ENCODE measurements at regions not wholly inside any gene's neighbourhood (a gene's known extent, or its start where the extent isn't known, plus 50 kb on each side); places are given as distances from the start of the nearest gene placed in this dataset.

- no peak overlapping the region for H2AFZ ChIP-seq (replicated peaks; ENCODE audit: low read length, poor library complexity)
- intact Hi-C loops (cut with micrococcal nuclease), result no loop called here
- H3K9me3 ChIP-seq (ENCODE audit: control insufficient read depth, insufficient read depth, low read length), result no peaks in the 10 kb centered on the region
- H4K20me1 ChIP-seq (ENCODE audit: insufficient read depth, low read length), result no peaks in the 10 kb centered on the region; the same call in 1 of the 2 replicates
- no peak overlapping the region for H2BK5ac ChIP-seq (ENCODE audit: low read depth, low read length, poor library complexity, severe bottlenecking)
- no peaks in the 10 kb centered on the region; the same call in 1 of the 2 replicates for H3K9me1 ChIP-seq (ENCODE audit: insufficient read depth, low read length)
- no peak overlapping the region for H3K4me3 ChIP-seq (ENCODE audit: insufficient read depth, low read depth, low read length)
- no peaks in the 10 kb centered on the region for H3K36me3 ChIP-seq (ENCODE audit: control insufficient read depth, insufficient read depth, low read length)
- no peak overlapping the region for H2BK15ac ChIP-seq (ENCODE audit: low read depth, low read length)
- DNase-seq, result no peak
- in situ Hi-C loops (cut with MboI; ENCODE audit: low sequenced_read_pairs), result no loop called here
- no peak overlapping the region for H3K4ac ChIP-seq (ENCODE audit: low read depth, low read length)
- H2BK120ac ChIP-seq (ENCODE audit: low read depth, low read length), result no peak overlapping the region
- no peak overlapping the region for H4K91ac ChIP-seq (ENCODE audit: insufficient read depth, low read depth, low read length)
- H2BK20ac ChIP-seq (ENCODE audit: low read depth, low read length), result no peak overlapping the region
- no peaks in the 10 kb centered on the region for H3K79me1 ChIP-seq (ENCODE audit: low read depth in 1 of 2, low read length in 2 of 2)
- H3K27ac ChIP-seq (ENCODE audit: insufficient read depth, low read length), result no peak overlapping the region
- H2AK5ac ChIP-seq (ENCODE audit: low read depth, low read length), result no peak overlapping the region
- H3K9ac ChIP-seq (ENCODE audit: low read depth, low read length), result no peak overlapping the region
- no peaks in the 10 kb centered on the region for H3K4me1 ChIP-seq (ENCODE audit: control insufficient read depth, insufficient read depth, low read length)
- dilution Hi-C loops (cut with HindIII; ENCODE audit: low sequenced_read_pairs, unreplicated experiment), result no loop called here
- H4K8ac ChIP-seq (ENCODE audit: low read depth in 2 of 2, low read length in 2 of 2), result no peak overlapping the region
- no peak for TF ChIP-seq RFX5 (IDR thresholded peaks at IDR 0.05; ENCODE audit: low read depth, low read length)
- TF ChIP-seq MAFK (IDR thresholded peaks at IDR 0.05; ENCODE audit: low read depth, low read length), result no peak
- no peak for TF ChIP-seq CEBPB (IDR thresholded peaks at IDR 0.05; ENCODE audit: low read depth, low read length)
- TF ChIP-seq MAZ (IDR thresholded peaks at IDR 0.05; ENCODE audit: borderline replicate concordance, low read depth, low read length), result no peak
- TF ChIP-seq POLR2A (IDR thresholded peaks at IDR 0.05; ENCODE audit: low read depth, low read length), result no peak
- TF ChIP-seq, protein P1, sequence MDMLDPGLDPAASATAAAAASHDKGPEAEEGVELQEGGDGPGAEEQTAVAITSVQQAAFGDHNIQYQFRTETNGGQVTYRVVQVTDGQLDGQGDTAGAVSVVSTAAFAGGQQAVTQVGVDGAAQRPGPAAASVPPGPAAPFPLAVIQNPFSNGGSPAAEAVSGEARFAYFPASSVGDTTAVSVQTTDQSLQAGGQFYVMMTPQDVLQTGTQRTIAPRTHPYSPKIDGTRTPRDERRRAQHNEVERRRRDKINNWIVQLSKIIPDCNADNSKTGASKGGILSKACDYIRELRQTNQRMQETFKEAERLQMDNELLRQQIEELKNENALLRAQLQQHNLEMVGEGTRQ (IDR thresholded peaks at IDR 0.05; ENCODE audit: low read depth, low read length), result no peak
- TF ChIP-seq RCOR1 (IDR thresholded peaks at IDR 0.05; ENCODE audit: insufficient replicate concordance, low read length), result no peak
- no peak for TF ChIP-seq FOS (IDR thresholded peaks at IDR 0.05; ENCODE audit: low read depth, low read length)
- TF ChIP-seq SMC3 (IDR thresholded peaks at IDR 0.05; ENCODE audit: low read depth, low read length), result no peak
- no peak for TF ChIP-seq CHD1 (IDR thresholded peaks at IDR 0.05; ENCODE audit: low read depth, low read length)
- no peak for TF ChIP-seq RAD21 (IDR thresholded peaks at IDR 0.05; ENCODE audit: low read length)
- TF ChIP-seq CTCF (conservative IDR thresholded peaks at IDR 0.05; ENCODE audit: low read depth, low read length), result no peak
- TF ChIP-seq ELK1 (IDR thresholded peaks at IDR 0.05; ENCODE audit: borderline replicate concordance, low read depth, low read length), result no peak
- TF ChIP-seq NFE2L2 (IDR thresholded peaks at IDR 0.05; ENCODE audit: low read depth, low read length), result no peak
- TF ChIP-seq MXI1 (IDR thresholded peaks at IDR 0.05; ENCODE audit: borderline replicate concordance, low read depth, low read length), result no peak
- TF ChIP-seq BHLHE40 (IDR thresholded peaks at IDR 0.05; ENCODE audit: low read depth, low read length), result no peak
- H3K4me2 ChIP-seq (ENCODE audit: low read depth, low read length), result no peak overlapping the region
- BruUV-seq (replicated peaks), result no TSS peak
- H3K23ac ChIP-seq (ENCODE audit: low read depth, low read length), result no peak overlapping the region
- ChIA-PET POLR2A (ENCODE audit: unreplicated experiment) (interaction anchor here (0.5 kb wide), 1 partner anchor 13 kb away, joined by 5 read pairs; no protein-coding TSS in a partner anchor), CTCF (no interaction called here)
- no peak overlapping the region for H3K14ac ChIP-seq (replicated peaks; ENCODE audit: low read depth, low read length)
- H2AK9ac ChIP-seq (replicated peaks; ENCODE audit: low read depth, low read length, poor library complexity), result no peak overlapping the region
- 23% methylated on average over 2 of the region's 4 CpGs; no CpG with 5 or more reads in 1 of the 2 experiments for WGBS, 2 experiments (ENCODE audit: extremely low coverage in 2 of 2, insufficient read length in 1 of 2)
- no peak overlapping the region for H3K18ac ChIP-seq (ENCODE audit: low read depth, low read length)
- no peak for ATAC-seq (ENCODE audit: low read depth)
- peaks cover 15% of the 10 kb centered on the region; the same call in 1 of the 2 replicates for H3K27me3 ChIP-seq (ENCODE audit: control insufficient read depth, insufficient read depth, low read length)
- no peak overlapping the region for H4K5ac ChIP-seq (ENCODE audit: low read depth, low read length)
- H3K56ac ChIP-seq (ENCODE audit: extremely low read depth, insufficient read depth, low read length), result no peak overlapping the region
Observed at GRCh38 chr17:45660474-45660873, 123.6 kb upstream of the CRHR1 start.
